ENCODE measurements at regions not wholly inside any gene's neighbourhood (a gene's known extent, or its start where the extent isn't known, plus 50 kb on each side); places are given as distances from the start of the nearest gene placed in this dataset.

DNA sequence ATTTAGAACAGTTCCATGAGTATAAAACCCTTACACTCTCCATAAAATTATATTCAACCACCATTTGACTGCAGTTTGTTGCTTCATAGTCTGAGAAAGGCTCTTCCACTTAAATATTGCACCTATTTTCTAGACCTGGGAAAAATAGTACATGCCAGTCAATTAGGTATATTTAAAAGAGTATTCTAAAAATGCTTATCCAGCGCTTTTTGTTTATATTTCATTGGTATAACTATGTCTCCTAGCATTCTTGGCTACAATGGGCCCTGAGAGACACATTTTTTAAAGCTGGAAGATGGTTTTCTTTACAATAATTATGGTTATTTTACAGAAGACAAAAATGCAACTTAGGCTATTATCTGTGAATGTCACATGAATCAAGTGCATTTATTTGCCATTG lies 439.4 kb downstream of the KCNJ18 start:
- no peaks in the 10 kb centered on the region for H3K9me3 ChIP-seq
- Mint-ChIP-seq H3K36me3 (ENCODE audit: insufficient read depth, unreplicated experiment) (no peaks in the 10 kb centered on the region), H3K4me1 (ENCODE audit: low read depth, unreplicated experiment) (no peaks in the 10 kb centered on the region), H3K4me3 (ENCODE audit: unreplicated experiment) (no peak overlapping the region), H3K27ac (ENCODE audit: unreplicated experiment) (no peak overlapping the region), H3K27me3 (ENCODE audit: insufficient read depth, unreplicated experiment) (no peaks in the 10 kb centered on the region), H3K9me3 (ENCODE audit: unreplicated experiment) (no peaks in the 10 kb centered on the region)
- ChIA-PET CTCF (no interaction called here), POLR2A (no interaction called here)
- no TSS peak for BruUV-seq (replicated peaks)
- intact Hi-C loops (cut with micrococcal nuclease; ENCODE audit: unreplicated experiment): no loop called here
- H3K4me1 ChIP-seq: no peaks in the 10 kb centered on the region
- H3K36me3 ChIP-seq (ENCODE audit: control insufficient read depth, insufficient read depth, low read length): no peaks in the 10 kb centered on the region
- TF ChIP-seq, protein P1, sequence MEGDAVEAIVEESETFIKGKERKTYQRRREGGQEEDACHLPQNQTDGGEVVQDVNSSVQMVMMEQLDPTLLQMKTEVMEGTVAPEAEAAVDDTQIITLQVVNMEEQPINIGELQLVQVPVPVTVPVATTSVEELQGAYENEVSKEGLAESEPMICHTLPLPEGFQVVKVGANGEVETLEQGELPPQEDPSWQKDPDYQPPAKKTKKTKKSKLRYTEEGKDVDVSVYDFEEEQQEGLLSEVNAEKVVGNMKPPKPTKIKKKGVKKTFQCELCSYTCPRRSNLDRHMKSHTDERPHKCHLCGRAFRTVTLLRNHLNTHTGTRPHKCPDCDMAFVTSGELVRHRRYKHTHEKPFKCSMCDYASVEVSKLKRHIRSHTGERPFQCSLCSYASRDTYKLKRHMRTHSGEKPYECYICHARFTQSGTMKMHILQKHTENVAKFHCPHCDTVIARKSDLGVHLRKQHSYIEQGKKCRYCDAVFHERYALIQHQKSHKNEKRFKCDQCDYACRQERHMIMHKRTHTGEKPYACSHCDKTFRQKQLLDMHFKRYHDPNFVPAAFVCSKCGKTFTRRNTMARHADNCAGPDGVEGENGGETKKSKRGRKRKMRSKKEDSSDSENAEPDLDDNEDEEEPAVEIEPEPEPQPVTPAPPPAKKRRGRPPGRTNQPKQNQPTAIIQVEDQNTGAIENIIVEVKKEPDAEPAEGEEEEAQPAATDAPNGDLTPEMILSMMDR (IDR thresholded peaks at IDR 0.05; ENCODE audit: insufficient read depth in 1 of 2, low read depth in 1 of 2, low read length in 1 of 2, severe bottlenecking in 1 of 2, unreplicated experiment in 1 of 2): no peak
- no peak overlapping the region for H3K4me3 ChIP-seq (ENCODE audit: low read depth, low read length)
- no peaks in the 10 kb centered on the region for H3K27me3 ChIP-seq (replicated peaks; ENCODE audit: control insufficient read depth, insufficient read depth, low read length)
- DNase-seq: no peak

DNA sequence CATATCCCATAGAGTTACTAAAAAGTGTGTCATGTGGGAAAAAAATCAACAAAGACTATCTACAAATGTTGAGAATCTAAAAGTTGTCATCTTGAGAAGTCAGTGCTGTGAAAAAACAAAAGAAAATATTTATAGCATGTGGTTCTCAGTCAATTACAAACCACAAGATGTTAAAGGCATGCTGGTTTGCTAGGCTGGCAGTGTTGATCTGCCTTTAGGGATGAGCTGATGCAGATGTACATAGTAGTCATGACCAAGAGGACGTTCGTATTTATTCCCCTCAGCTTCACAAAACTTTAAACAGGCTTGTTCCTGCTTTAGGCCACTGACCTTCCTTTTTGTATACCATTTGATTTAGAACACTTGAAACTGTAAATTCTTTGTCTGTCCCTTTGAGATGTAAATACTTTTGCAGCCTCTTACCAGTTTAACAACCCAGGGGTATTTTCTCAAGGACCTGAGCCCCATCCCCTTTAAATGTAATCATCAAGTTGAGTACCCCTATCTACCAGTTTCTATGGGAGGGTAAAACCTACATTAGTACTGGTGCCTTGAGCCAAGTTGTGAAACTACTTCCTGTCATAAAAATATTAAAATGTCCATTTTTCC lies 446.6 kb downstream of the KCNJ18 start:
- ChIA-PET POLR2A (no interaction called here), CTCF (no interaction called here)
- Mint-ChIP-seq H3K27me3 (ENCODE audit: insufficient read depth, unreplicated experiment) (no peaks in the 10 kb centered on the region), H3K27ac (ENCODE audit: unreplicated experiment) (no peak overlapping the region), H3K36me3 (ENCODE audit: insufficient read depth, unreplicated experiment) (no peaks in the 10 kb centered on the region), H3K4me1 (ENCODE audit: low read depth, unreplicated experiment) (no peaks in the 10 kb centered on the region), H3K9me3 (ENCODE audit: unreplicated experiment) (no peaks in the 10 kb centered on the region), H3K4me3 (ENCODE audit: unreplicated experiment) (no peak overlapping the region)
- Histone ChIP-seq H3K9me3 (no peaks in the 10 kb centered on the region), H3K27me3 (replicated peaks; ENCODE audit: control insufficient read depth, insufficient read depth, low read length) (no peaks in the 10 kb centered on the region), H3K4me3 (ENCODE audit: low read depth, low read length) (no peak overlapping the region), H3K4me1 (no peaks in the 10 kb centered on the region), H3K36me3 (ENCODE audit: control insufficient read depth, insufficient read depth, low read length) (no peaks in the 10 kb centered on the region)
- no TSS peak for BruUV-seq (replicated peaks)
- intact Hi-C loops (cut with micrococcal nuclease; ENCODE audit: unreplicated experiment): no loop called here
- TF ChIP-seq, protein P1 (IDR thresholded peaks at IDR 0.05; ENCODE audit: insufficient read depth in 1 of 2, low read depth in 1 of 2, low read length in 1 of 2, severe bottlenecking in 1 of 2, unreplicated experiment in 1 of 2): no peak
- DNase-seq: no peak

GRCh38 chr17:22142091-22142490 lies 449.8 kb downstream of the KCNJ18 start:
- ChIA-PET POLR2A (no interaction called here), CTCF (no interaction called here)
- Mint-ChIP-seq H3K27ac (ENCODE audit: unreplicated experiment) (no peak overlapping the region), H3K27me3 (ENCODE audit: insufficient read depth, unreplicated experiment) (no peaks in the 10 kb centered on the region), H3K9me3 (ENCODE audit: unreplicated experiment) (no peaks in the 10 kb centered on the region), H3K4me3 (ENCODE audit: unreplicated experiment) (no peak overlapping the region), H3K36me3 (ENCODE audit: insufficient read depth, unreplicated experiment) (no peaks in the 10 kb centered on the region), H3K4me1 (ENCODE audit: low read depth, unreplicated experiment) (no peaks in the 10 kb centered on the region)
- intact Hi-C loops (cut with micrococcal nuclease; ENCODE audit: unreplicated experiment): no loop called here
- no TSS peak for BruUV-seq (replicated peaks)
- Histone ChIP-seq H3K4me3 (ENCODE audit: low read depth, low read length) (no peak overlapping the region), H3K27me3 (replicated peaks; ENCODE audit: control insufficient read depth, insufficient read depth, low read length) (no peaks in the 10 kb centered on the region), H3K9me3 (no peaks in the 10 kb centered on the region), H3K36me3 (ENCODE audit: control insufficient read depth, insufficient read depth, low read length) (no peaks in the 10 kb centered on the region), H3K4me1 (no peaks in the 10 kb centered on the region)
- DNase-seq: no peak
- TF ChIP-seq, protein P1 (IDR thresholded peaks at IDR 0.05; ENCODE audit: insufficient read depth in 1 of 2, low read depth in 1 of 2, low read length in 1 of 2, severe bottlenecking in 1 of 2, unreplicated experiment in 1 of 2): no peak
